RPMI7951 (cell line): ENCODE measurements at regions not wholly inside any gene's neighbourhood (a gene's known extent, or its start where the extent isn't known, plus 50 kb on each side); places are given as distances from the start of the nearest gene placed in this dataset.
"Not testable (repeated sequence)": the region's sequence is repeated elsewhere in the genome, so short reads cannot be mapped to it uniquely, and the experiment has no call there.

Experiments used
- DNase-seq: peaks from one replicate; pipeline ENCODE4 v3.0.0-alpha.2; 2012; ENCODE audit warnings: low read depth

GRCh38 chr4:189504220-189504619, 436.5 kb upstream of the FRG1 start:
- DNase-seq = no peak

- no peak for DNase-seq
Measured at GRCh38 chr4:189505380-189505779, 435.3 kb upstream of the FRG1 start.

GRCh38 chr4:189506080-189506479, 434.6 kb upstream of the FRG1 start:
- no peak for DNase-seq

GRCh38 chr4:189507060-189507459, 433.6 kb upstream of the FRG1 start:
- no peak for DNase-seq

GRCh38 chr4:189510601-189511000, 430.1 kb upstream of the FRG1 start:
- no peak for DNase-seq

- DNase-seq = no peak
Measured at GRCh38 chr4:189511581-189511980, 429.1 kb upstream of the FRG1 start.

GRCh38 chr4:189513421-189513820, 427.3 kb upstream of the FRG1 start:
- DNase-seq = no peak

- no peak for DNase-seq
Measured at GRCh38 chr4:189514209-189514608, 426.5 kb upstream of the FRG1 start.

GRCh38 chr4:189516902-189517301, 423.8 kb upstream of the FRG1 start:
- DNase-seq = no peak

- DNase-seq = no peak
Measured at GRCh38 chr4:189519186-189519585, 421.5 kb upstream of the FRG1 start.

- no peak for DNase-seq
Measured at GRCh38 chr4:189525304-189525703, 415.4 kb upstream of the FRG1 start.

- DNase-seq = no peak
Measured at GRCh38 chr4:189530848-189531247, 409.8 kb upstream of the FRG1 start.

- no peak for DNase-seq
Measured at GRCh38 chr4:189533603-189534002, 407.1 kb upstream of the FRG1 start.

- no peak for DNase-seq
Measured at GRCh38 chr4:189547559-189547958, 393.1 kb upstream of the FRG1 start.

- DNase-seq = no peak
Measured at GRCh38 chr4:189548484-189549125, 392.1 kb upstream of the FRG1 start.

- not testable (repeated sequence) for DNase-seq
Measured at GRCh38 chr4:189551931-189552670, 388.6 kb upstream of the FRG1 start.

- DNase-seq = not testable (repeated sequence)
Measured at GRCh38 chr4:189560605-189561004, 380.1 kb upstream of the FRG1 start.

- DNase-seq = not testable (repeated sequence)
Measured at GRCh38 chr4:189563751-189564150, 376.9 kb upstream of the FRG1 start.

GRCh38 chr4:189566271-189566670, 374.4 kb upstream of the FRG1 start:
- DNase-seq = not testable (repeated sequence)

- DNase-seq = not testable (repeated sequence)
Measured at GRCh38 chr4:189566900-189567299, 373.8 kb upstream of the FRG1 start.

GRCh38 chr4:189579645-189580044, 361.0 kb upstream of the FRG1 start:
- not testable (repeated sequence) for DNase-seq

- peak; percentile 1 for DNase-seq
Measured at GRCh38 chr4:189586908-189587632, 353.6 kb upstream of the FRG1 start.

- DNase-seq = not testable (repeated sequence)
Measured at GRCh38 chr4:189589201-189589600, 351.5 kb upstream of the FRG1 start.
